Peyer's patch (tissue), 4 donors: ENCODE measurements at regions not wholly inside any gene's neighbourhood (a gene's known extent, or its start where the extent isn't known, plus 50 kb on each side); places are given as distances from the start of the nearest gene placed in this dataset.

Experiments used
- DNase-seq, 3 donors: peaks; one replicate each; pipeline ENCODE4 v3.0.0-alpha.2; 2017 to 2019
- H3K27ac ChIP-seq, 4 donors: fragments of 200-600 bp; sonication (generic); one replicate each; pipeline ENCODE4 v1.5.1; 2016 to 2019
- H3K27me3 ChIP-seq, 2 donors: fragments of 200-600 bp; sonication (generic); one replicate each; pipeline ENCODE4 v1.5.1; 2019
- H3K36me3 ChIP-seq, 3 donors: fragments of 200-600 bp; sonication (generic); one replicate each; pipeline ENCODE4 v1.5.1; 2016 to 2019
- H3K4me1 ChIP-seq, 4 donors: fragments of 200-600 bp; sonication (generic); one replicate each; pipeline ENCODE4 v1.5.1; 2016 to 2019
- H3K4me3 ChIP-seq, 4 donors: fragments of 200-600 bp; sonication (generic); 1 replicate in 3 of 4; 2 replicates in 1 of 4; pipeline ENCODE4 v1.5.1; 2016 to 2019; ENCODE audit warnings: mild to moderate bottlenecking in 1 of 4
- H3K9me3 ChIP-seq, 4 donors: fragments of 200-600 bp; sonication (generic); one replicate each; pipeline ENCODE4 v1.5.1; 2016 to 2019; ENCODE audit warnings: mild to moderate bottlenecking in 1 of 4
- POLR2A ChIP-seq, 2 donors: fragments of 450-650 bp; IDR thresholded peaks; one replicate each; pipeline ENCODE4 v1.5.1; 2017; ENCODE audit warnings: antibody characterized with exemption in 2 of 2, mild to moderate bottlenecking in 2 of 2, moderate library complexity in 2 of 2
- TF ChIP-seq, protein P1 (sequence below), 6 experiments: fragments of 450-650 bp in 4 of 6; fragments of 200-600 bp in 2 of 6; sonication (generic) in 1 of 6; IDR thresholded peaks; one replicate each; pipeline ENCODE4 v1.5.1; 2017 to 2019; ENCODE audit warnings: antibody characterized with exemption in 6 of 6, mild to moderate bottlenecking in 3 of 6, moderate library complexity in 1 of 6

DNA sequence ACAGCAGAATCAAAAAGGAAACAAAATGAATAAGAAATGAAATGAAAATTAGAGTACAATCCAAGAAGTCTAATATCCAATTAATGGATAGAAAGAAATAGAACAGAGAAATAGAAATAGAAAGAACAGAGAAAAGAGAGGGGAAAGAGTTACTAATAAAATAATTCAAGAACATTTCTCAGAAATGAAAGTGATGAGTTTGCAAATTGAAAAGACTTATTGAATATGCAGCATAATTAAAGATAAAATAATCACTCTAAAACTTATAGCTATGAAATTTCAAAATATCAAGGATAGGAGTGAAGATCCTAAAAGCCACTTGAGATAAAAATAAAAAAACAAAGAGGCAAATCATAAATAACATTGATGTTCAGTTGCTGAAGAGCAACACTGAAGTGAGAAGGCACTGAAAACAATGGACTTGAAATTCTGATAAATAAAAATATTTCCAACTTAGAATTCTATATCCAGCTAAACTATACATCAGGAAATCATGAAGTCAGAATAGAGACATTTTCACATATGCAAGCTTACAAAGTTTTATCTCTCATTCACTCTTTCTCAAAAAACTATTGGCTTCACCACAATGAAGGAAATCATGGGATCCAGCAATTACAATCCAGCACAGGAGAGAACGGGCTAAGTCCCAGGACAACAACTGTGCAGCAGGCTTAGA is 155.9 kb upstream of the SPATS2L start:
- Histone ChIP-seq H3K9me3 (no peaks in the 10 kb centered on the region), H3K4me3 (no peak overlapping the region), H3K27ac (no peak overlapping the region), H3K36me3 (no peaks in the 10 kb centered on the region), H3K4me1 (no peaks in the 10 kb centered on the region), H3K27me3 (no peaks in the 10 kb centered on the region)
- no peak for TF ChIP-seq POLR2A (IDR thresholded peaks at IDR 0.05)
- TF ChIP-seq, protein P1, sequence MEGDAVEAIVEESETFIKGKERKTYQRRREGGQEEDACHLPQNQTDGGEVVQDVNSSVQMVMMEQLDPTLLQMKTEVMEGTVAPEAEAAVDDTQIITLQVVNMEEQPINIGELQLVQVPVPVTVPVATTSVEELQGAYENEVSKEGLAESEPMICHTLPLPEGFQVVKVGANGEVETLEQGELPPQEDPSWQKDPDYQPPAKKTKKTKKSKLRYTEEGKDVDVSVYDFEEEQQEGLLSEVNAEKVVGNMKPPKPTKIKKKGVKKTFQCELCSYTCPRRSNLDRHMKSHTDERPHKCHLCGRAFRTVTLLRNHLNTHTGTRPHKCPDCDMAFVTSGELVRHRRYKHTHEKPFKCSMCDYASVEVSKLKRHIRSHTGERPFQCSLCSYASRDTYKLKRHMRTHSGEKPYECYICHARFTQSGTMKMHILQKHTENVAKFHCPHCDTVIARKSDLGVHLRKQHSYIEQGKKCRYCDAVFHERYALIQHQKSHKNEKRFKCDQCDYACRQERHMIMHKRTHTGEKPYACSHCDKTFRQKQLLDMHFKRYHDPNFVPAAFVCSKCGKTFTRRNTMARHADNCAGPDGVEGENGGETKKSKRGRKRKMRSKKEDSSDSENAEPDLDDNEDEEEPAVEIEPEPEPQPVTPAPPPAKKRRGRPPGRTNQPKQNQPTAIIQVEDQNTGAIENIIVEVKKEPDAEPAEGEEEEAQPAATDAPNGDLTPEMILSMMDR (IDR thresholded peaks at IDR 0.05) = no peak
- DNase-seq = no peak

- H3K9me3 ChIP-seq = no peaks in the 10 kb centered on the region
- H3K27me3 ChIP-seq = no peaks in the 10 kb centered on the region
- TF ChIP-seq, protein P1 (IDR thresholded peaks at IDR 0.05) = no peak
- no peak for TF ChIP-seq POLR2A (IDR thresholded peaks at IDR 0.05)
- H3K27ac ChIP-seq = peak overlapping the region in 2 of 4 donors; percentile 21 to 58
- no peak for DNase-seq
- no peaks in the 10 kb centered on the region for H3K36me3 ChIP-seq
- no peak overlapping the region for H3K4me3 ChIP-seq
- peaks cover 0 to 11% (median 0%) of the 10 kb centered on the region in 4 donors for H3K4me1 ChIP-seq
Measured at GRCh38 chr2:200155652-200156051, 150.8 kb upstream of the SPATS2L start.

- peaks cover 0 to 11% (median 0%) of the 10 kb centered on the region in 4 donors for H3K4me1 ChIP-seq
- no peaks in the 10 kb centered on the region for H3K36me3 ChIP-seq
- H3K4me3 ChIP-seq = peak overlapping the region in 3 of 4 donors; percentile 4 to 40 (median 24)
- TF ChIP-seq, protein P1 (IDR thresholded peaks at IDR 0.05) = no peak
- H3K9me3 ChIP-seq = no peaks in the 10 kb centered on the region
- peak in 1 of 3 donors; percentile 62 for DNase-seq
- no peaks in the 10 kb centered on the region for H3K27me3 ChIP-seq
- peak overlapping the region in 2 of 4 donors; percentile 21 to 58 for H3K27ac ChIP-seq
Measured at GRCh38 chr2:200156166-200156835, 150.2 kb upstream of the SPATS2L start.

DNA sequence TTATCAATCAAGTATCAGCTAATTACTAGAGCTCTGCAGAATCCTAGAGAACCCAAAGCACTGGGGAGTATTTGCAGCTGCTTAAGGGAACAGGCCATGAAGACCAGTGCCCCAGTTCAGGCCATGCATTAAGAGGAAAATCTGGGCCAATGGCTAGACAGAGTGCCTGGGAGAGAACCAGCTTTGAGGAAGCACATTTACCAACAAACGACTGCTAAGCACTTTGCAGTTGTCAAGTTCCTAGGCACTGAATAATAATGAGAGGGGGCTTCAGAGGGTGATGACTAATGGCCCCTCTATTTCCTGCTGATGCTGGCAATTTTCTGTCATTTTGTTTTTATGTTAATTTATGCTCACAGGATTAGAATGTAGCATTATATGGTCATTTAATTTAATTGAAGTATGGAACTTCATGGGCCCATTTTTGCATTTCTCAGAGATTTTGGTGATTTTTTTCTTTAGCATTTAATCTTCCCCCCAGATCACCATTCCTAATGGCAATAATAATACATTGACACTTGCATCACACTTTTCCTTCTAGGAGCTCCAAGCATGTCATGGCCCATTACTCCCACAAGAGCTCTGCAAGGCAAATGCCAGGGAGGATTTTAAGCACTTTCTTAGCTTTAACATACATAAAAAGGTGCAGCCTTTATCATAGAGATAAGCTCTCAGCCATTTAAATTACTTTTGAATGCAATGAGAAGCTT is 147.7 kb upstream of the SPATS2L start:
- Histone ChIP-seq H3K4me3 (no peak overlapping the region), H3K9me3 (no peaks in the 10 kb centered on the region), H3K27ac (no peak overlapping the region), H3K27me3 (no peaks in the 10 kb centered on the region), H3K4me1 (peaks cover 0 to 16% (median 0%) of the 10 kb centered on the region in 4 donors), H3K36me3 (no peaks in the 10 kb centered on the region)
- DNase-seq = no peak
- TF ChIP-seq, protein P1 (IDR thresholded peaks at IDR 0.05) = peak in 2 of 6 experiments; percentile 3 to 6
- TF ChIP-seq POLR2A (IDR thresholded peaks at IDR 0.05) = no peak

DNA sequence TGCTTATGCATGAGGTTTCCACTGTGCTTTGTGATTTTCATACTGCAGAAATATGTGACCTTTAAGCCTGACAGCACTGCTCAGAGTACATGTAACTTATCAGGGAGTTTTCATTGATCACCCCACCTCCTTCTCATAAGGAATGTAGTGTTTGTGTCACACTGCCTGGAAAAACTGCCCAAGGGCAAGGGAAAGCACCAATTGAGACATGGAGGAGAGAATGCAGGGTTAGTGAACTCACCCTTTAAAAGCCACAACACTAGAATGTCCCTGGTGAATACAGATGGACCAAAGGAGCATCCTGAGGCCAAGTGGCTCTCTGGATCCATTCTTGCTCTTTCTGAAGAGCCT is 147.2 kb upstream of the SPATS2L start:
- no peak overlapping the region for H3K4me3 ChIP-seq
- no peaks in the 10 kb centered on the region for H3K27me3 ChIP-seq
- peaks cover 0 to 18% (median 0%) of the 10 kb centered on the region in 4 donors for H3K4me1 ChIP-seq
- TF ChIP-seq, protein P1 (IDR thresholded peaks at IDR 0.05) = no peak
- no peak for TF ChIP-seq POLR2A (IDR thresholded peaks at IDR 0.05)
- no peak overlapping the region for H3K27ac ChIP-seq
- H3K9me3 ChIP-seq = no peaks in the 10 kb centered on the region
- no peak for DNase-seq
- no peaks in the 10 kb centered on the region for H3K36me3 ChIP-seq
